GM12874 (cell line): ENCODE measurements at regions not wholly inside any gene's neighbourhood (a gene's known extent, or its start where the extent isn't known, plus 50 kb on each side); places are given as distances from the start of the nearest gene placed in this dataset.

Experiments used
- CTCF ChIP-seq: IDR thresholded peaks from 2 replicates; pipeline ENCODE4 v1.5.1; 2011; ENCODE audit warnings: low read depth, mild to moderate bottlenecking, control low read depth, low read length, moderate library complexity; ENCODE audit not compliant: insufficient read depth

- no peak for TF ChIP-seq CTCF
Measured at GRCh38 chr6:91420243-91420642, 833.4 kb upstream of the MAP3K7 start.

GRCh38 chr6:91415031-91415605, 828.2 kb upstream of the MAP3K7 start:
- TF ChIP-seq CTCF = no peak

- TF ChIP-seq CTCF = no peak
Measured at GRCh38 chr6:91412532-91412931, 825.7 kb upstream of the MAP3K7 start.

- TF ChIP-seq CTCF = no peak
Measured at GRCh38 chr6:91407706-91408105, 820.8 kb upstream of the MAP3K7 start.

- no peak for TF ChIP-seq CTCF
Measured at GRCh38 chr6:91392951-91393350, 806.1 kb upstream of the MAP3K7 start.

GRCh38 chr6:91387290-91388059, 800.6 kb upstream of the MAP3K7 start:
- TF ChIP-seq CTCF = no peak

GRCh38 chr6:91386204-91386603, 799.3 kb upstream of the MAP3K7 start:
- no peak for TF ChIP-seq CTCF
